Dermis microvascular lymphatic vessel endothelial cell (primary cell): ENCODE measurements at regions not wholly inside any gene's neighbourhood (a gene's known extent, or its start where the extent isn't known, plus 50 kb on each side); places are given as distances from the start of the nearest gene placed in this dataset.
A peak's percentile ranks its signal among the peaks of the same experiment; 100 is the strongest.

ENCODE experiments used
- DNase-seq, 2 donors: peaks; one replicate each; pipeline versions ENCODE4 v3.0.0 to v3.0.0-alpha.2; 2010; ENCODE audit warnings: low read depth in 2 of 2

- DNase-seq, result peak; percentile 62 to 89
These were observed 236.9 kb downstream of the AR start for GRCh38 chrX:67780694-67781109.

GRCh38 chrX:67781132-67781531 is 237.3 kb downstream of the AR start:
- DNase-seq, result peak; percentile 45 to 60

GRCh38 chrX:67784712-67785111 is 240.9 kb downstream of the AR start:
- no peak for DNase-seq

- no peak for DNase-seq
These were observed 243.4 kb downstream of the AR start for GRCh38 chrX:67787196-67787595.

GRCh38 chrX:67789536-67789935 is 245.7 kb downstream of the AR start:
- DNase-seq, result no peak
